ENCODE measurements at regions not wholly inside any gene's neighbourhood (a gene's known extent, or its start where the extent isn't known, plus 50 kb on each side); places are given as distances from the start of the nearest gene placed in this dataset.

DNA sequence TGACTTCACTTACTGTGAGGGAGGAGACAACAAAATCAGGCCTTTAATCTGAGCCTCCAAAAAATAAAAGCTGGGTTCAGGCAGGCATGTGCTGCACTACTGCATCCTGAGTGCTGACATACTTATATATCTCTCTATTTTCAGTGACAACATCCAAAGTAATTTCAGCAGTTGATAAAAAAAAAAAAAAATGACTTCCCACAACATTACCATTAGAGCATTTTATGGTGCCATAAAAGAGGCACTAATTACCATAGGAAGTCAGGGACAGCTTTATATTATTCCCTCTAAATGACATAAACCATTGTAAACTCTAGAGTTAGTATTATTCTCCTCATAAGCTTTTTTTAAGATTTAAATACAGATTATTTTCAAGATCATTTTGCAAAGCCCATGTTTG lies 346.1 kb downstream of the SLCO4C1 start:
- no peak for TF ChIP-seq POLR2A (IDR thresholded peaks at IDR 0.05)
- TF ChIP-seq, protein P1, sequence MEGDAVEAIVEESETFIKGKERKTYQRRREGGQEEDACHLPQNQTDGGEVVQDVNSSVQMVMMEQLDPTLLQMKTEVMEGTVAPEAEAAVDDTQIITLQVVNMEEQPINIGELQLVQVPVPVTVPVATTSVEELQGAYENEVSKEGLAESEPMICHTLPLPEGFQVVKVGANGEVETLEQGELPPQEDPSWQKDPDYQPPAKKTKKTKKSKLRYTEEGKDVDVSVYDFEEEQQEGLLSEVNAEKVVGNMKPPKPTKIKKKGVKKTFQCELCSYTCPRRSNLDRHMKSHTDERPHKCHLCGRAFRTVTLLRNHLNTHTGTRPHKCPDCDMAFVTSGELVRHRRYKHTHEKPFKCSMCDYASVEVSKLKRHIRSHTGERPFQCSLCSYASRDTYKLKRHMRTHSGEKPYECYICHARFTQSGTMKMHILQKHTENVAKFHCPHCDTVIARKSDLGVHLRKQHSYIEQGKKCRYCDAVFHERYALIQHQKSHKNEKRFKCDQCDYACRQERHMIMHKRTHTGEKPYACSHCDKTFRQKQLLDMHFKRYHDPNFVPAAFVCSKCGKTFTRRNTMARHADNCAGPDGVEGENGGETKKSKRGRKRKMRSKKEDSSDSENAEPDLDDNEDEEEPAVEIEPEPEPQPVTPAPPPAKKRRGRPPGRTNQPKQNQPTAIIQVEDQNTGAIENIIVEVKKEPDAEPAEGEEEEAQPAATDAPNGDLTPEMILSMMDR (IDR thresholded peaks at IDR 0.05) = no peak

Data from testis (tissue), 2 donors.